Activated T-cell treated with anti-CD3 and anti-CD28 coated beads, Interleukin-2, amount 50 U/mL, for 24 hours (primary cell): ENCODE measurements at regions not wholly inside any gene's neighbourhood (a gene's known extent, or its start where the extent isn't known, plus 50 kb on each side); places are given as distances from the start of the nearest gene placed in this dataset.

Experiments used
- DNase-seq: peaks from one replicate; pipeline ENCODE4 v3.0.0-alpha.2; 2020
- H3K27ac Mint-ChIP-seq: 2 replicates; pipeline ENCODE4 v1.8.0; 2020; ENCODE audit warnings: mild to moderate bottlenecking, mixed read lengths
- H3K27me3 Mint-ChIP-seq: 2 replicates; pipeline ENCODE4 v1.8.0; 2020; ENCODE audit warnings: mixed read lengths
- H3K36me3 Mint-ChIP-seq: 2 replicates; pipeline ENCODE4 v1.8.0; 2020; ENCODE audit warnings: low read depth, mixed read lengths
- H3K4me1 Mint-ChIP-seq: 2 replicates; pipeline ENCODE4 v1.8.0; 2020; ENCODE audit warnings: low read depth, mixed read lengths
- H3K4me3 Mint-ChIP-seq: 2 replicates; pipeline ENCODE4 v1.8.0; 2020; ENCODE audit warnings: mild to moderate bottlenecking, moderate library complexity, mixed read lengths
- H3K9me3 Mint-ChIP-seq: 2 replicates; pipeline ENCODE4 v1.8.0; 2020; ENCODE audit warnings: mixed read lengths

GRCh38 chr17:79255046-79255445 lies 180.4 kb downstream of the ENGASE start:
- no peaks in the 10 kb centered on the region for H3K9me3 Mint-ChIP-seq
- DNase-seq: no peak
- no peaks in the 10 kb centered on the region for H3K4me1 Mint-ChIP-seq
- H3K27ac Mint-ChIP-seq: no peak overlapping the region
- H3K4me3 Mint-ChIP-seq: no peak overlapping the region
- H3K27me3 Mint-ChIP-seq: peaks cover 46% of the 10 kb centered on the region
- no peaks in the 10 kb centered on the region for H3K36me3 Mint-ChIP-seq

DNA sequence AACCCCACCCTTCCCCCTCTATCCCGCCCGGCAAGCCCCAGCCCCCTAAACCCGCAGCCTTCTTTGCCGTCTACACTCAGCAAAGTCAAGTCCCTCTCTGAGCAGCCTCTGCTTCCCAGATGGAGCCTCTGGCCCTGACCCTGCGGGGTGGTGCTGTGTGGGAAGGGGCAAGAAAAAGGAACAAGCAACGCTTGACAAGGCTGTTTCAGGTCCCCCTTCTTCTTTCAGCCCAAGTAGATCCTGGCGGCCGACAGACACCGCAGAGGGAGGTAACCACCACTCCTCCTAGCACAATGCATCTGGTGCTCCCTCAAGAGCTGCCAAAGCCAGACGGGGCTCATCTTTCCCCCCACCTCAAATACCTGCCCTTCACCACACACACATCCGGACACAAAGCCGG lies 178.3 kb downstream of the ENGASE start:
- no peak for DNase-seq
- no peak overlapping the region for H3K27ac Mint-ChIP-seq
- peaks cover 53% of the 10 kb centered on the region for H3K27me3 Mint-ChIP-seq
- H3K4me1 Mint-ChIP-seq: no peaks in the 10 kb centered on the region
- H3K4me3 Mint-ChIP-seq: no peak overlapping the region
- no peaks in the 10 kb centered on the region for H3K36me3 Mint-ChIP-seq
- no peaks in the 10 kb centered on the region for H3K9me3 Mint-ChIP-seq

- Mint-ChIP-seq H3K4me3 (no peak overlapping the region), H3K9me3 (no peaks in the 10 kb centered on the region), H3K36me3 (no peaks in the 10 kb centered on the region), H3K4me1 (no peaks in the 10 kb centered on the region), H3K27ac (no peak overlapping the region), H3K27me3 (peaks cover 50% of the 10 kb centered on the region)
- DNase-seq: no peak
Observed at GRCh38 chr17:79251824-79252223, 177.2 kb downstream of the ENGASE start.

GRCh38 chr17:79249929-79250521 lies 175.4 kb downstream of the ENGASE start:
- H3K4me3 Mint-ChIP-seq: no peak overlapping the region
- H3K27ac Mint-ChIP-seq: no peak overlapping the region
- H3K4me1 Mint-ChIP-seq: no peaks in the 10 kb centered on the region
- no peaks in the 10 kb centered on the region for H3K9me3 Mint-ChIP-seq
- no peak for DNase-seq
- no peaks in the 10 kb centered on the region for H3K36me3 Mint-ChIP-seq
- peaks cover 43% of the 10 kb centered on the region for H3K27me3 Mint-ChIP-seq

DNA sequence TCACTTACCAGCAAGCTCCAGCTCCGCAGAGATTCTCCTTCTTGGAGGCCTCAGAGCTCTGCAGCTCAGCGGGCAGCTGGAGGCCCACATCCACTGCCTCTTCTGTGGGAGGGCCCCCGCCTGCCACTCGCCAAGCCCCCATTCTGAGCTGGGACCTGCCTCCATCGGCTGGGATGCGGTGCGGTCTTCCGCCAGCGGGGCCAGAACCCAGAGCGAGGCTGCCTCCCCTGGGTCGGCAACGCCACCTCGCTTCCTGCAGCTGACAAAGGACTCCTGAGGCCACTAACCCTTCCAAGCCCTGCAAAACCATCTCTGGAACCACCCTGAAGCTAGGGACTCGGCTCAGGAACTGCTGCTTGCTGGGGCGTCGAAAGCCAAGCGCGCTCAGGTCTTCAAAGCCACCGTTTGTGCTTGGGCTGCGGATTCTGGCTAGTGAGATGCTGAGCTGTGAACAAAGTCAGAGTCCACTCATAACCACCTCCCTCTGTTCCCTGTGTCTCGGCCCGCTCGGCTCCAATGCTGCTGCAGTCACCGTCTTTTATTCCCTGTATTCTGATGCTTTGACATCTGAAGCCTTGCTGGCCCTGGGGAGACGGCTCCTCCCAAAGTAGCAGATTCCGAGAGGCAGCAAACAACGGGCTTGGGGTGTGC lies 174.3 kb downstream of the ENGASE start:
- H3K27me3 Mint-ChIP-seq: peaks cover 41% of the 10 kb centered on the region
- DNase-seq: no peak
- no peak overlapping the region for H3K27ac Mint-ChIP-seq
- no peaks in the 10 kb centered on the region for H3K36me3 Mint-ChIP-seq
- no peaks in the 10 kb centered on the region for H3K9me3 Mint-ChIP-seq
- H3K4me3 Mint-ChIP-seq: no peak overlapping the region
- H3K4me1 Mint-ChIP-seq: no peaks in the 10 kb centered on the region

DNA sequence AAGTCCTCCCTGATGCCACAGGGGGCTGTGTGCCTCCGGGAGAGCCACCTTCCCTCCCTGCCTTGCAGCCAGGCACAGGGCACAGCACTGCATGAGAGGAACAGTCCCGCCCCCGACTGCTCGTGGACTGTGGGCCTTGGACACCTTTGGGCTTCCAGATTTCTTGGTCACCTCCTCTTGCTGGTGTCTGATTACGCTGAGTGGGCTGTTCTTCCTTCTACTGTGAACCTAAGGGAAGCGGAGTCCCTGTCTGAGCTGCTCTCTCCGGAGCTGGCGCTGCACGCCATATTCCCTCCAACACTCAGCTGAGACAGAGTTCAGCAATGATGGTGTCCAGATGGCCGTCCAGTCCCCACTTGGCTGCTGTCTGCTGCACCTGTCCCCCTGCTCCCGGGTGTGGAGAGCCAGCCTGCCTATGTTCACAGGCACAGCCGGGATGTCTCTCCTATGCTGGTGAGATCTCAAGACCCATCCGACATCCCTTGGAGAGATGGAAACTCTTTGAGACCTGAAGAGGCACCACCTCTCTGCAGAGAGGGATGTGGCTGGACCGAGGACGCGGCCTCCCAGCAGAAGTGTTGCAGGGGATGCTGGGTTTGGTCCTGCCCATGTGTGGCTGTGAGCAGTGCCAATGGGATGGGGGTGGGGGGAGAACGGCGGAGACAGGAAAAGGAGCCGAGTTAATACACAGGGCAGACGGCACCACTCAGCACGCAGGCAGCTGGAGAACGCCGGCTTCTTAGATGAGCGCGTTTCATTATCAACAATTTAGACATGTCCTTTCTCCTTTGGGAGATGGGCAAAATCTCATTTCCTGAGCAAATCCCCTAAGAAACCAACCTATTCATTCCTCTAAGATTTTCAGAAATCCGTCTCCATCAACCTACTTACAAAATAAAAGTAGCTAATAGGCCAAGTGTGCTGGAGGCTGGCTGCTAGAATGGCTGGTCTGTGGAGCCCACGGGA lies 171.9 kb downstream of the ENGASE start:
- no peaks in the 10 kb centered on the region for H3K36me3 Mint-ChIP-seq
- H3K27me3 Mint-ChIP-seq: peaks cover 24% of the 10 kb centered on the region
- H3K4me1 Mint-ChIP-seq: no peaks in the 10 kb centered on the region
- DNase-seq: no peak
- no peak overlapping the region for H3K4me3 Mint-ChIP-seq
- no peak overlapping the region for H3K27ac Mint-ChIP-seq
- H3K9me3 Mint-ChIP-seq: no peaks in the 10 kb centered on the region

DNA sequence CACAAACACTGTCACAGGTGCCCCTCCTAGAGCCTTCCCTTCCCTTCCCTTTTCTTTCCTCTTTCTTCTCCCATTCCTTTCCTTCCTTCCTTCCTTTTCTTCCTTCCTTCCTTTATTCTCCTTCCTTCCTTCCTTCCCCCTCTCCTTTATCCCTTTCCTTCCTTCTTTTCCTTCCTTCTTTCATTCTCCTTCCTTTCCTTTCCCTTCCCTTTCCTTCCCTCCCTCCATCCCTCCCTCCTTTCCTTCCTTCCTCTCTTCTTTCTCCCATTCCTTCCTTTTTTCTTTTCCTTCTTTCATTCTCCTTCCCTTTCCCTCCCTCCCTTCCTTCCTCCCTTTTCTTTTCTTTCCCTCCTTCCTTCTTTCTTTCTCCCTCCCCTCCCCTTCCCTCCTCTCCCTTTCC lies 170.0 kb downstream of the ENGASE start:
- Mint-ChIP-seq H3K36me3 (no peaks in the 10 kb centered on the region), H3K4me3 (no peak overlapping the region), H3K27ac (no peak overlapping the region), H3K4me1 (no peaks in the 10 kb centered on the region), H3K9me3 (no peaks in the 10 kb centered on the region), H3K27me3 (peaks cover 13% of the 10 kb centered on the region)
- DNase-seq: no peak

GRCh38 chr17:79243996-79244395 lies 169.4 kb downstream of the ENGASE start:
- H3K4me3 Mint-ChIP-seq: no peak overlapping the region
- no peaks in the 10 kb centered on the region for H3K9me3 Mint-ChIP-seq
- H3K27me3 Mint-ChIP-seq: peaks cover 11% of the 10 kb centered on the region
- no peaks in the 10 kb centered on the region for H3K36me3 Mint-ChIP-seq
- no peak overlapping the region for H3K27ac Mint-ChIP-seq
- no peaks in the 10 kb centered on the region for H3K4me1 Mint-ChIP-seq
- no peak for DNase-seq

DNA sequence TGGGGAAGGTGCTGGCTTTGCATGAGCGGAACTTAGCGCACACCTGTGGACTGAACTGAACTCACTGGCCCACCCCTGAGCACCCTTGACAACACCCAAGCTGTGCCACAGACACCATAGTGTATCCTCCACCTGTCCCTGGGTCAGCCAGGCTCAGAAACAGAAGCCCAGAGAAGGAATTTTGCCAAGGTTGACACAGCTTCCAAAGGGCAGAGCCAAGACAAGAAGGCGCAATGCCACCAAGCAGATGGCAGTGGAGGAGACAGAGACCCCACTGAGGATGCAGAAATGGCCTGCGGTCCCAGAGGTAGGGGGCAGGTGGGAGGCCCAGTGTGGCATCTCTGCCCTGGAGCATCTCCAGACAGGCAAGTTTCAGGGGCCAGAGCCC lies 169.0 kb downstream of the ENGASE start:
- no peak for DNase-seq
- Mint-ChIP-seq H3K9me3 (no peaks in the 10 kb centered on the region), H3K36me3 (no peaks in the 10 kb centered on the region), H3K27me3 (peaks cover 10% of the 10 kb centered on the region), H3K27ac (no peak overlapping the region), H3K4me3 (no peak overlapping the region), H3K4me1 (no peaks in the 10 kb centered on the region)

GRCh38 chr17:79242873-79243602 lies 168.4 kb downstream of the ENGASE start:
- Mint-ChIP-seq H3K4me1 (no peaks in the 10 kb centered on the region), H3K27ac (no peak overlapping the region), H3K9me3 (no peaks in the 10 kb centered on the region), H3K4me3 (no peak overlapping the region), H3K27me3 (peaks cover 10% of the 10 kb centered on the region), H3K36me3 (no peaks in the 10 kb centered on the region)
- DNase-seq: no peak

- Mint-ChIP-seq H3K9me3 (no peaks in the 10 kb centered on the region), H3K27me3 (peaks cover 10% of the 10 kb centered on the region)
- no peak for DNase-seq
Observed at GRCh38 chr17:79242393-79242792, 167.8 kb downstream of the ENGASE start.

GRCh38 chr17:79241616-79242015 lies 167.0 kb downstream of the ENGASE start:
- no peaks in the 10 kb centered on the region for H3K36me3 Mint-ChIP-seq
- no peak overlapping the region for H3K27ac Mint-ChIP-seq
- H3K9me3 Mint-ChIP-seq: no peaks in the 10 kb centered on the region
- DNase-seq: no peak
- peaks cover 10% of the 10 kb centered on the region for H3K27me3 Mint-ChIP-seq
- H3K4me1 Mint-ChIP-seq: no peaks in the 10 kb centered on the region
- H3K4me3 Mint-ChIP-seq: no peak overlapping the region

More at GRCh38 chr17:79242393-79242792, 167.8 kb downstream of the ENGASE start:
- H3K4me1 Mint-ChIP-seq: no peaks in the 10 kb centered on the region
- H3K27ac Mint-ChIP-seq: no peak overlapping the region
- no peak overlapping the region for H3K4me3 Mint-ChIP-seq
- no peaks in the 10 kb centered on the region for H3K36me3 Mint-ChIP-seq

DNA sequence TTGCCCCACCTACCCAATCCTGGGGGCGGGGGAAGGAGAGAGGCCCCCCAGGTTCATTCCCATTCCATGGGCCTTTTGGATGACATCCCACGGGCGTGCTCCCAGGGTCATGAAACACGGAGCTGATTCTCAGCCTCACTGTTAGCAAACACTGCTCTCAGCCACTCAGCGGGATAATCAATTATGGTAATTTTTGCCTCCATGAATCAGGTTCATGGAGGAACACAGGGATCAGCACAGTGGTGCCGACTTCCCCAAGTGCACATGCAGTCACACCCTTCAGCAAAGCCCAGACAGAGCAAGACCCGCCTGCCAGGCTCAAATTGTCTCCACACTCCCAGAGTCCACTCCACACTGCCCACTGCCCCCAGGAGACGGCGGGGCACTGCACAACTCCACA lies 164.6 kb downstream of the ENGASE start:
- H3K36me3 Mint-ChIP-seq: no peaks in the 10 kb centered on the region
- no peak overlapping the region for H3K27ac Mint-ChIP-seq
- no peaks in the 10 kb centered on the region for H3K9me3 Mint-ChIP-seq
- H3K27me3 Mint-ChIP-seq: peaks cover 10% of the 10 kb centered on the region
- H3K4me3 Mint-ChIP-seq: no peak overlapping the region
- H3K4me1 Mint-ChIP-seq: no peaks in the 10 kb centered on the region
- no peak for DNase-seq

GRCh38 chr17:79237448-79238053 lies 162.9 kb downstream of the ENGASE start:
- no peaks in the 10 kb centered on the region for H3K4me1 Mint-ChIP-seq
- DNase-seq: no peak
- H3K27ac Mint-ChIP-seq: no peak overlapping the region
- H3K36me3 Mint-ChIP-seq: no peaks in the 10 kb centered on the region
- H3K4me3 Mint-ChIP-seq: no peak overlapping the region
- no peaks in the 10 kb centered on the region for H3K9me3 Mint-ChIP-seq
- peaks cover 10% of the 10 kb centered on the region for H3K27me3 Mint-ChIP-seq
